NCI-H2171 treated with DMSO at 0.1 percent for 48 hours (cell line): ENCODE measurements at regions not wholly inside any gene's neighbourhood (a gene's known extent, or its start where the extent isn't known, plus 50 kb on each side); places are given as distances from the start of the nearest gene placed in this dataset.

Experiments used
- DNase-seq: peaks from one replicate; lab custom pipeline; 2025; lab: John Stamatoyannopoulos, UW

DNA sequence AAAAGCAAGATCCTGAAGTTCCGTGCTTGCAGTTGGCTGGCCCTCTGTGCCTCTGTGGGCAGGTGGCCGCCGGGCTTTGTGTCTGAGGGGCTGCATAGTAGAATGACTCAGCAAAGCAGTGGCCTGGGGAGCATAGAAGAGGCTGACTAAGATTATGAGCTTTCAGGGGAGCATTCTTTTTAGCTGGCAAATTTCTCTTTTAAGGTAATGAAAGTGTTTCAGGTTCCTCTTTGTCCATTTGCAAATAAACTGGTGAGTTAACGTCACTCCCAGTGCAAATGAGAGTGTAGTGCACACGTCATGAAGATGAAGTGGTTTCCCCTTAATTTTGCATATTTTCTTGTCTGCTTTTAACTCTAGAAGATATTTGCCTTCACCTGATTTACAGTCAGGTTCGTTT, 98.6 kb downstream of the BCL2L11 start:
- DNase-seq = no peak

DNA sequence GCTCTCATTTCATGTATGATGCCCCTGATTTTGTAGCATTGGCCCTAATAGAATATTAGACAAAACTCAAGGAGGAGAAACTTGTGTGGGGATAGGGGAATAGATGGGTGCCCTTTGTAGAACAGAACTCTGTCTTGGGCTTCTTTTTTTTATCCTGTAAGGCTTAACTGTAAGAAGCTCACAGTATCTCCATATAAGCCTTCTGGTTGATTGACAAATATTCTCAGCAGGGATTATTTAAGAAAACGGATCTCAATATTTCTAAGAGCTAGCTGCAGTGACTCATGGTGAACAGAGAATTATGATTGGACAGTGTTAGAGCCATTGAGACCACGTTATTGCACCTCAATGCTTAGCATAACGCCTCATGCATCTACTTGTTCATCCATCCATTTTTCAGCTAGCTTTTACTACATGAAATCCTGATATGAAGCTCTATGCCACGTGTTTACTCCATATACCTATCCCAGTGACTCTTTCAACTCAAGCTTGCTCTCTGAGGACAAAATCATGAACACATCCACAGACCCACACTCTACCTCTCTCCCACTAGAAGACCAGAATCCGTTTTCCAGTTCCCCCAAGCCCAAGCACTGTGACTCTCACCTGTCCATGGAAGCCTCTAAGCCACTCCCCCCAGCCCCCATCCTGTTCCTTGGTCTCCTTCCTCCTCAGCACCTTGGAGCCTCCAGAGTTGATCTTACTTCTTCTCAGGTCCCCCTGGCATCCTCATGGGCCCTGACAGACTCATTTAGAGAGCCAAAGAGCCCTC, 99.2 kb downstream of the BCL2L11 start:
- no peak for DNase-seq

DNA sequence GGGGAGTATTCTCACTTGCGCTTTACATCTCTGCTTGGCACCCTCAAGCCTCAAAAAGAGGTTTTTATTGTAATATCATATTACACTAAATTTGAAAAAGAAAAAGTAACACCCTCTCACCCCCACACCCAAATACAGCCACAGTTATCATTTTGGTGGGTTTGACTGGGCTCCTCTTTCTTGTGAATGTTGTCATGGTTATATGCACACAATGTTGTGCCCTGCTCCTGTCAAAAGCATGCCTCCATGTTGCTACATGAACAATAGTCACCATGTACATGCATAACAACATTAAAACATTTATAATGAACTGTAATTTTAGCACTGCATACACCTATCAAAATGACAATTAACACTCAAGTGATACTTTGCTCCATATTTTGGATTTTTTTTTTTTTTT, 100.2 kb downstream of the BCL2L11 start:
- DNase-seq = no peak

GRCh38 chr2:111221701-111222100, 101.0 kb downstream of the BCL2L11 start:
- DNase-seq = no peak

DNA sequence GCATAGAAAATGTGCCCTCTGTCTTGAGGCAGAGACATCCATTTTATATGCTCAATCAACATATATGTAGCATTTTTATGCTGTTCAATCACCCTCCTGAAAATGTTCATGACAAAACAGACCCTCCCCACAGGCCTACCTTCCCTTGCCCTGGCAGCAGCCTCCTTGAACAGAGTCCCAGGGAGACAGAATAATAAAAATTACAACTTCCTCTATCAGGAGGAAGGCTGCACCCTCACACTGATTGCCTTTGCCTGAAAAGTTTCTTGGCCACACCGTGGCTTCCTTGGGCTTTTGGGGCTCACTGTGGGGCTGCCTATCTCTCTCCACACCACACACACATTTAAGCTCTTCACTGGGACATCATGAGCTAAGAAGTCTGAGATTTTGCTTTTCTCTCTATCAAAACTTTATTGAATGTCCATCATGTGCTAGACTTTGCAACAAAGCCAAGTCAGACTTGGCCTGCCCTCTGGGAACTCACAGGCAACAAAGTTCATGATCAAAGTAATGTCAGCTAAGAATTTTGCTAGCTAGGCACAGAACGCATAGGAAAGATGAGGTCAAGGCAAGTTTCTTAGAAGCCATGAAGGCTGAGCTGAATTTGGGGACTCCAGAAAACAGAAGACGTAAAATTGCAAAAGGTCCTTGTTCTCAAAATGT, 101.6 kb downstream of the BCL2L11 start:
- DNase-seq = no peak

- no peak for DNase-seq
Observed at GRCh38 chr2:111225856-111226255, 105.1 kb downstream of the BCL2L11 start.

DNA sequence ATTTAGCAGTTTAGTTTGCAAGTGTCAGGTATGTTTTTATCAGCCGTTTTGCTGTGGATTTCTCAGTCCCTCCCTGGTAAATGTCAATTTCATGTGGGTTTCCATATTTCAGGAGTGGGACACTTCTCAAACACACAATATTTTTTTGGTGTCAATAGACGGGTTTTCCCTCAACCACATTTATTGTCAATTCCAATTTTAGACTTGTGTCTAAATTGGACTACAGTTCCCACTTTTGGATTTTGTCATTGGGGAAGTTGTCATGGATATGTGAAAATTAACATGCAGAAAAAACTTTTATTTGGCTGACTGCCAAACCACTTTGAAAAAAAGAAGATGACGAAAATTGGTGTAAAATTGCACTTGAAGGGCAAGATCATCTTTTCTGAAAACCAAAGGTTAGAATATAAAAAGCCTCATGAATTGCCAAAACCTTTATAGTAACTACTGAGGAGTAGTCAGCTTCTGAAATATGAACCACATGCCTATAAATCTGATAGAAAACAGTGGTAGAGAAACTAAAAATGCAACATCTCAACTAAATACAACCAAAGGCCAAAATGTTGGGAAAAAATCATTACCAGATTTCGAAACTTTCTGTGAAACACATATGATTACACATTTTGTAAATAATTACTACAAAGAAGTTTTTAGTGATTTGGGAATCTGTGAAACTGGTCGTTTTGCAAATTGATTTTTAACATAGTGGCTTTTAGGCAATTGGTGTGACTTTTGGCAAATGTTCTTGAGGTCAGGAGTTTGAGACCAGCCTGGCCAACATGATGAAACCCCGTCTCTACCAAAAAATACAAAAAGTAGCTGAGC, 106.4 kb downstream of the BCL2L11 start:
- no peak for DNase-seq

DNA sequence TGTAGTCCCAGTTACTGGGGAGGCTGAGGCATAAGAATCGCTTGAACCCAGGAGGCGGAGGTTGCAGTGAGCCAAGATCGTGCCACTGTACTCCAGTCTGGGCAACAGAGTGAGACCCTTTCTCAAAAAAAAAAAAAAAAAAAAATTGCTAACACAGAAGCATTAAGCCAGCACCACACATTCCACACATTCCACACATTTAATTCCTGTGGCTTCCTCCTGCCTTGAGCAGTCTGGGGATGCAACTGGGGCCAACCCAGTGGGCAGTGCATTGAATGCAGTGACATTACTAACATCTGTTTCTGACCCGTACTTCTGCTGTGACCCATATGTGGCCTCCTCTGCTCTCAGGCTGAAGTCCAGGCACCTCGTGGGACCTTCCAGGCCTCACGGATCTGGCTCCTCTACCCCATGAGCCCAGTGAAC, 107.0 kb downstream of the BCL2L11 start:
- no peak for DNase-seq

GRCh38 chr2:111231532-111232252, 111.0 kb downstream of the BCL2L11 start:
- DNase-seq = no peak

DNA sequence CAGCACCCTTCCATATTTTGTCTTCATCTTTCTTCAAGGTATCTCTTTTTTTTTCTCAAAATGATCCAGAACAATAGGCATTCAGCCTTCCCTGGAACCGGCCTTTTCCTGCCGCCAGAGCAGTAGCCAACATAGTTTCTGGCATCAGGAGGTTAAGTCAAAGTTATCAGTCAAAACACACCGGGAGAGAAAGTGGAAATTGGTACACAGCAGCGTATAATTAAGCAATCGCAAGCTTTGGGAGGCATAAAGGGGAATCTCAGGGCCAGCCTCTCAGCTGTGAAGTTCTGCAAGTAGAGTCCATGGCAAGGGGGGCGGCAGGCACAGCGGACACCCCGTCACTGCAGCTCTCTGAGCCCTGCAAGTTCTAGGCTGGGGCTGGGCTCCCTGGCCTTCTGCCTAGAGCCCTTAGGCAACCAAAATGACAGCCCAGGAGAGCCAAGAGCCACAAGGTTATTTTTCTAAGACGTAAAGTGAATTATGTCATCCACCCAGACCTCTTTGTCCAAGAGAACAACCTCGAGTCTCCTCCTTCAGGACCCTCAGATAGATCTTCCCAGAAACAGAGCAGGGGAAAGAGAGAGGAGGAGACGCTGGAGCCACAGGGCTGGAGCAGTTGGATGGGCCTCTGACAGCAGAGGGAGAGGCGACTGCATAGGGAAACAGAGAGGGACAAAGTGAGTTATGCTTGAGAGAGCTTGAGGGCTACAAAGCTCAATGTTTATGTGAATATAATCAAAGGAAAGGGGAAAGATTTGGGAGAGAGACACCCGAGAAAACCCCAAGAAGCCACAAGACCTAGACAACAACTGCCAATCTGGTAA, 114.7 kb downstream of the BCL2L11 start:
- no peak for DNase-seq

GRCh38 chr2:111236025-111236424, 115.3 kb downstream of the BCL2L11 start:
- no peak for DNase-seq

- no peak for DNase-seq
Observed at GRCh38 chr2:111238296-111238695, 117.6 kb downstream of the BCL2L11 start.

DNA sequence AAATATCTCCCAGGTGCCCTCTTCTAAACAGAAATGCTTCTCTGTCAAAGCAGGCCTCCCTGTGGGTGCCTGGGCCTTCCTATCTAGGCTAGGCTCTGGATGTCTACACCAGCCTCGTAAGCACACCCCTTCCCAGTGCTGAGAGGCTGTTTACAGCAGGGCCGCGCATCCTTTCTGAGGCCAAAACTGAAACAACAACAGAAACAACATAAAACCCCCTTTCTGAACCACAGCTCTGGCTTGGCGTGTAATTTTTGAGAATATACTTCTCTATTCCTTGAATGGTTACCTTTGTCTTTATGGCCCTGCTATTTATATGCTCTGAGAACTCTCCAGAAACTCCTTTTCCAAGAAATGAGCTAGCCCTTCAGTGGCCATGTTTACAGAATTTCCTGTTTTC, 118.4 kb downstream of the BCL2L11 start:
- no peak for DNase-seq

GRCh38 chr2:111239581-111240249, 119.0 kb downstream of the BCL2L11 start:
- DNase-seq = no peak

GRCh38 chr2:111243295-111243694, 122.6 kb downstream of the BCL2L11 start:
- no peak for DNase-seq

DNA sequence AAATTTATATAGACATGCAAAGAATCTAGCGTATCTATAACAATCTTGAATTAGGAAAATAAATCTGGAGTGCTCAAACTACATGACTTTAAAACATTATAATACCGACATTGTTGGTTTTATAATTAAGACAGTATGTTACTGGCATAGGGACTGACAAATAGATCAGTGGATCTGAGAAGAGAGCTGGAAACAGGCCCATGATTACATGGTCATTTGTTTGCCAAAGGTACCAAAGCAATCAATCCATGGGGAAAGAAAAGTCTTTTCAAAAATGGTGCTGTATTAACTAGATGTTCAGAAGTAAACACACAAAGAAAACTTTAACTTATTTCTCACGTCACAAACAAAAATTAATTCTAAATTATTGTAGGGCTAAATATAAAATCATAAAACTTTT, 124.2 kb downstream of the BCL2L11 start:
- DNase-seq = no peak

DNA sequence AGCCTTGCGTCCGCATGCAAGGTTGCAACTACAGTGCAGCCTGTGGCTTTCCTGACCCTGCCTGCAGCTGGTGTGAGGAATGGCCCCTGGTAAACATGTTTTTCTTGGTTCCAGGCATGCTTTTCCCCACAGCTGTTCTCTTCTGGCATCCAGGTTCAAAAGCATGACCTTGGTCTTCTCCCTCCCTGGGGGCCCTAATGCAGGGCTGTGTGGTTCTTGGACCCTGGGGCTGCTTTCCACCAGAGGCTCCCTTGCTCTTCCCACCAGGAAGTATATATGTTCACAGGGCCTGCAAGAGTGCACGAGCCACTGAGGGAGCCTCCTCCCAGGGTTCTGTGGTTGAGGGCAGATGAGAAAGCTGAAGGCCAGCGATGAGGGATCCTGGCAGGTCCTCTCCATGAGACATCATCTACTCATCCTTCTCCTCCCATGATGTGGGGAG, 125.9 kb downstream of the BCL2L11 start:
- DNase-seq = no peak

DNA sequence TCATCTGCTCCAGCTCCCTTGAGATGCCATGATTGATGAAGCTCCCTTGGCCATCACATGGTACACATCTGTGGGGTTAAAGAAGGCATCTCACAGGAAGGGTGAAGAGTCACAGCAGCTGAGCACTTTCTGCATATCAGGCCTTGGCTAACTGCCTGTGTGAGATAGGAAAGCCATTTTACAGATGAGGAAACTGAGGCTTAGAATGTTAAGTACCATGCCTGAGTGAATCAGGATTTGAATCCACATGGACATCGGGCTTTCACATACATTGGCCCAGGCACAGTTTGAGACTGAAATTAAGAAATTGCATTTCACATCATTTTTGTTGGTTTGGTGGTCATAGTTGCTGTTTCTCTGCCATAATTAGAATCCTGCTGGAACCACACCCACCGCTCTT, 126.8 kb downstream of the BCL2L11 start:
- no peak for DNase-seq

GRCh38 chr2:111249806-111250205, 129.1 kb downstream of the BCL2L11 start:
- DNase-seq = no peak

- DNase-seq = no peak
Observed at GRCh38 chr2:111250448-111251030, 129.8 kb downstream of the BCL2L11 start.
